H9 (cell line): ENCODE measurements at regions not wholly inside any gene's neighbourhood (a gene's known extent, or its start where the extent isn't known, plus 50 kb on each side); places are given as distances from the start of the nearest gene placed in this dataset.

ENCODE experiments used
- DNase-seq: peaks from one replicate; pipeline ENCODE4 v3.0.0-alpha.2; 2017
- H2AFZ ChIP-seq: one replicate; pipeline ENCODE4 v1.6.1; 2013; ENCODE audit warnings: mild to moderate bottlenecking, low read length, control low read depth, moderate library complexity
- H2AK5ac ChIP-seq: 2 replicates; pipeline ENCODE4 v1.6.1; 2013; ENCODE audit warnings: low read length, control low read depth, mixed read lengths; ENCODE audit not compliant: insufficient read length
- H2BK120ac ChIP-seq: one replicate; pipeline ENCODE4 v1.6.1; 2013; ENCODE audit warnings: low read depth, mild to moderate bottlenecking, low read length, control low read depth, inconsistent platforms; ENCODE audit not compliant: poor library complexity, severe bottlenecking
- H2BK12ac ChIP-seq: 2 replicates; pipeline ENCODE4 v1.6.1; 2013; ENCODE audit warnings: low read length, control low read depth, mixed read lengths, low read depth; ENCODE audit not compliant: insufficient read length
- H2BK15ac ChIP-seq: 2 replicates; pipeline ENCODE4 v1.6.1; 2013; ENCODE audit warnings: low read depth, low read length, control low read depth
- H2BK20ac ChIP-seq: one replicate; pipeline ENCODE4 v1.6.1; 2013; ENCODE audit warnings: low read depth, mild to moderate bottlenecking, low read length, control low read depth, inconsistent platforms; ENCODE audit not compliant: poor library complexity, severe bottlenecking
- H2BK5ac ChIP-seq: 2 replicates; pipeline ENCODE4 v1.6.1; 2013; ENCODE audit warnings: low read length, control low read depth, mixed read lengths; ENCODE audit not compliant: insufficient read length
- H3K14ac ChIP-seq: 2 replicates; pipeline ENCODE4 v1.6.1; 2013; ENCODE audit warnings: low read length, control low read depth; ENCODE audit not compliant: insufficient read depth
- H3K18ac ChIP-seq: 2 replicates; pipeline ENCODE4 v1.6.1; 2013; ENCODE audit warnings: low read depth, mild to moderate bottlenecking, mixed read lengths, low read length, control low read depth; ENCODE audit not compliant: insufficient read length
- H3K23ac ChIP-seq: 2 replicates; pipeline ENCODE4 v1.6.1; 2013; ENCODE audit warnings: low read length, control low read depth, mixed read lengths, low read depth; ENCODE audit not compliant: insufficient read length
- H3K23me2 ChIP-seq: 2 replicates; pipeline ENCODE4 v1.6.1; 2013; ENCODE audit warnings: low read depth, mild to moderate bottlenecking, mixed read lengths, low read length, control low read depth; ENCODE audit not compliant: insufficient read length, poor library complexity, severe bottlenecking
- H3K27ac ChIP-seq: 2 replicates; pipeline ENCODE4 v1.5.1; 2013; ENCODE audit warnings: low read length, control low read depth, mixed read lengths, low read depth; ENCODE audit not compliant: insufficient read length
- H3K27me3 ChIP-seq: 2 replicates; pipeline ENCODE4 v1.6.1; 2013; ENCODE audit warnings: low read length, control low read depth, inconsistent platforms; ENCODE audit not compliant: insufficient read depth
- H3K4ac ChIP-seq: 2 replicates; pipeline ENCODE4 v1.6.1; 2013; ENCODE audit warnings: low read depth, mild to moderate bottlenecking, control low read depth, inconsistent platforms, low read length, moderate library complexity
- H3K4me1 ChIP-seq: 2 replicates; pipeline ENCODE4 v1.6.1; 2013; ENCODE audit warnings: low read length, control low read depth, inconsistent platforms; ENCODE audit not compliant: insufficient read depth
- H3K4me2 ChIP-seq: 2 replicates; pipeline ENCODE4 v1.6.1; 2013; ENCODE audit warnings: low read length, control low read depth, mixed read lengths; ENCODE audit not compliant: insufficient read length, insufficient read depth
- H3K56ac ChIP-seq: 2 replicates; pipeline ENCODE4 v1.6.1; 2013; ENCODE audit warnings: low read depth, mild to moderate bottlenecking, mixed read lengths, low read length, control low read depth; ENCODE audit not compliant: insufficient read length
- H3K79me1 ChIP-seq: 2 replicates; pipeline ENCODE4 v1.6.1; 2013; ENCODE audit warnings: low read depth, mild to moderate bottlenecking, moderate library complexity, low read length, control low read depth, inconsistent platforms; ENCODE audit not compliant: insufficient read depth, poor library complexity, severe bottlenecking
- H3K79me2 ChIP-seq: 2 replicates; pipeline ENCODE4 v1.6.1; 2013; ENCODE audit warnings: low read length, control low read depth, inconsistent platforms; ENCODE audit not compliant: insufficient read depth
- H3K9ac ChIP-seq: 2 replicates; pipeline ENCODE4 v1.6.1; 2013; ENCODE audit warnings: low read length, control low read depth, mixed read lengths; ENCODE audit not compliant: insufficient read length; ENCODE audit errors: extremely low read depth
- H3K9me3 ChIP-seq: one replicate; pipeline ENCODE4 v1.6.1; 2013; ENCODE audit warnings: low read depth, low read length, inconsistent platforms; ENCODE audit not compliant: control insufficient read depth
- H3T11ph ChIP-seq: one replicate; pipeline ENCODE4 v1.6.1; 2013; ENCODE audit warnings: mild to moderate bottlenecking, low read length, control low read depth, inconsistent platforms
- H4K20me1 ChIP-seq: one replicate; pipeline ENCODE4 v1.6.1; 2013; ENCODE audit not compliant: control insufficient read depth, insufficient read length, insufficient read depth
- H4K5ac ChIP-seq: 2 replicates; pipeline ENCODE4 v1.6.1; 2013; ENCODE audit warnings: low read depth, mild to moderate bottlenecking, mixed read lengths, low read length, control low read depth; ENCODE audit not compliant: insufficient read length
- H4K8ac ChIP-seq: replicated peaks from 2 replicates; pipeline ENCODE4 v1.6.1; 2013; ENCODE audit warnings: low read length, control low read depth, mixed read lengths, low read depth; ENCODE audit not compliant: insufficient read length
- H4K91ac ChIP-seq: 2 replicates; pipeline ENCODE4 v1.6.1; 2013; ENCODE audit warnings: low read depth, mild to moderate bottlenecking, moderate library complexity, mixed read lengths, low read length, control low read depth; ENCODE audit not compliant: insufficient read length
- H3K27ac Mint-ChIP-seq, 3 experiments: 2 replicates in 2 of 3; 3 replicates in 1 of 3; pipeline ENCODE4 v1.8.0; 2020 to 2021; ENCODE audit warnings: mixed read lengths in 3 of 3, mild to moderate bottlenecking in 1 of 3, moderate library complexity in 1 of 3
- H3K27me3 Mint-ChIP-seq: 2 replicates; pipeline ENCODE4 v1.8.0; 2021; ENCODE audit warnings: low read depth, mild to moderate bottlenecking, moderate library complexity, mixed read lengths
- H3K36me3 Mint-ChIP-seq, 3 experiments: 2 replicates in 2 of 3; 3 replicates in 1 of 3; pipeline ENCODE4 v1.8.0; 2020 to 2021; ENCODE audit warnings: low read depth in 3 of 3, mixed read lengths in 3 of 3; ENCODE audit not compliant: insufficient read depth in 1 of 3
- H3K4me1 Mint-ChIP-seq, 2 experiments: 2 replicates each; pipeline ENCODE4 v1.8.0; 2020; ENCODE audit warnings: mixed read lengths in 2 of 2
- H3K4me3 Mint-ChIP-seq, 2 experiments: 2 replicates in 1 of 2; 3 replicates in 1 of 2; pipeline ENCODE4 v1.8.0; 2020 to 2021; ENCODE audit warnings: mild to moderate bottlenecking in 2 of 2, mixed read lengths in 2 of 2, moderate library complexity in 1 of 2
- H3K9me3 Mint-ChIP-seq, 2 experiments: 2 replicates in 1 of 2; 3 replicates in 1 of 2; pipeline ENCODE4 v1.8.0; 2020; ENCODE audit warnings: mild to moderate bottlenecking in 2 of 2, mixed read lengths in 2 of 2, moderate library complexity in 1 of 2
- WGBS: extraction: QIAGEN DNeasy Blood & Tissue Kit; methylation state at CpG from one replicate; pipeline ENCODE4 v1.1.7; 2013; ENCODE audit warnings: missing lambda C conversion rate, low lambda C conversion rate, mixed read lengths; ENCODE audit not compliant: insufficient read length; ENCODE audit errors: extremely low coverage; 5-methylcytosine and 5-hydroxymethylcytosine counted together
- TF ChIP-seq, protein P1 (sequence below): fragments of 200-600 bp; sonication (generic); conservative IDR thresholded peaks from 3 replicates; pipeline ENCODE4 v1.8.0; 2021; ENCODE audit warnings: antibody characterized with exemption, mild to moderate bottlenecking

DNA sequence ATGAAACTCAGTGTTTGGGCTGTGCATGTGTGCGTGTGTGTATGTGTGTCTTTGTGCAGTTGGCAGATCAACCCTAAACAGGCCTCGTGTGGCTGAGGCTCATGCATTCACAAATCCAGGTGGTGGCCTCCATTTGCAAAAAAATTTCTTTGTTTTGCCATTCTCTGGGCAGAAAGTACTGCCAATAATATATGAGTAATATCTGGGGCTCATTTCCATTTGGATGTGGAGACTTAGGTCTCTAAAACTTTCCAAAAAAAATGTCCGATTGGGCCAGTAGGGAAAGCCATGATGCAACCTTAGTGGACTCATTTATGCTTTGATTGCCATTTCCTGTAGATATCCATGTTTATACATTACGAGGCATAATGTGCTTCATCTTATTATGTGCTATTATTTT, 77.9 kb upstream of the RPS23 start:
- Mint-ChIP-seq H3K4me1 (peaks cover 7 to 8% of the 10 kb centered on the region in 2 experiments), H3K27ac (no peak overlapping the region), H3K36me3 (no peaks in the 10 kb centered on the region), H3K9me3 (no peaks in the 10 kb centered on the region), H3K4me3 (no peak overlapping the region), H3K27me3 (no peaks in the 10 kb centered on the region; the same call in 1 of the 2 replicates)
- Histone ChIP-seq H3K23me2 (no peaks in the 10 kb centered on the region), H3K4ac (no peak overlapping the region), H3K23ac (no peak overlapping the region), H3K79me1 (no peaks in the 10 kb centered on the region), H2BK5ac (no peak overlapping the region), H2AFZ (no peak overlapping the region), H4K8ac (no peak overlapping the region), H2BK12ac (no peak overlapping the region), H3K4me1 (no peaks in the 10 kb centered on the region; the same call in 1 of the 2 replicates), H2BK20ac (no peak overlapping the region), H2BK15ac (no peak overlapping the region), H3K9ac (no peak overlapping the region), H4K20me1 (no peaks in the 10 kb centered on the region), H3K79me2 (no peaks in the 10 kb centered on the region), H3K14ac (no peak overlapping the region), H3K9me3 (no peaks in the 10 kb centered on the region), H4K5ac (no peak overlapping the region), H3T11ph (no peak overlapping the region), H2BK120ac (no peak overlapping the region), H3K4me2 (no peak overlapping the region), H2AK5ac (no peak overlapping the region), H3K27me3 (no peaks in the 10 kb centered on the region; the same call in 1 of the 2 replicates), H3K27ac (no peak overlapping the region), H3K56ac (no peak overlapping the region), H4K91ac (no peak overlapping the region), H3K18ac (no peak overlapping the region)
- TF ChIP-seq, protein P1, sequence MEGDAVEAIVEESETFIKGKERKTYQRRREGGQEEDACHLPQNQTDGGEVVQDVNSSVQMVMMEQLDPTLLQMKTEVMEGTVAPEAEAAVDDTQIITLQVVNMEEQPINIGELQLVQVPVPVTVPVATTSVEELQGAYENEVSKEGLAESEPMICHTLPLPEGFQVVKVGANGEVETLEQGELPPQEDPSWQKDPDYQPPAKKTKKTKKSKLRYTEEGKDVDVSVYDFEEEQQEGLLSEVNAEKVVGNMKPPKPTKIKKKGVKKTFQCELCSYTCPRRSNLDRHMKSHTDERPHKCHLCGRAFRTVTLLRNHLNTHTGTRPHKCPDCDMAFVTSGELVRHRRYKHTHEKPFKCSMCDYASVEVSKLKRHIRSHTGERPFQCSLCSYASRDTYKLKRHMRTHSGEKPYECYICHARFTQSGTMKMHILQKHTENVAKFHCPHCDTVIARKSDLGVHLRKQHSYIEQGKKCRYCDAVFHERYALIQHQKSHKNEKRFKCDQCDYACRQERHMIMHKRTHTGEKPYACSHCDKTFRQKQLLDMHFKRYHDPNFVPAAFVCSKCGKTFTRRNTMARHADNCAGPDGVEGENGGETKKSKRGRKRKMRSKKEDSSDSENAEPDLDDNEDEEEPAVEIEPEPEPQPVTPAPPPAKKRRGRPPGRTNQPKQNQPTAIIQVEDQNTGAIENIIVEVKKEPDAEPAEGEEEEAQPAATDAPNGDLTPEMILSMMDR = no peak
- WGBS = no CpG with 5 or more reads among the region's 4 CpGs
- no peak for DNase-seq
